GM18907 (cell line): ENCODE measurements at regions not wholly inside any gene's neighbourhood (a gene's known extent, or its start where the extent isn't known, plus 50 kb on each side); places are given as distances from the start of the nearest gene placed in this dataset.

ENCODE experiments used
- ATAC-seq: cut with Tn5 transposase; IDR thresholded peaks from one replicate; pipeline ENCODE4 v1.9.1; 2021; ENCODE audit warnings: mild to moderate bottlenecking, moderate library complexity; ENCODE audit not compliant: unreplicated experiment

GRCh38 chr5:160905285-160905684 lies 53.3 kb upstream of the ATP10B start:
- peak; percentile 80 for ATAC-seq

- no peak for ATAC-seq
These were observed 52.6 kb upstream of the ATP10B start for GRCh38 chr5:160904591-160904990.

GRCh38 chr5:160903551-160903950 lies 51.5 kb upstream of the ATP10B start:
- no peak for ATAC-seq

GRCh38 chr5:160903076-160903475 lies 51.1 kb upstream of the ATP10B start:
- ATAC-seq: no peak
